ENCODE measurements at regions not wholly inside any gene's neighbourhood (a gene's known extent, or its start where the extent isn't known, plus 50 kb on each side); places are given as distances from the start of the nearest gene placed in this dataset.

- TF ChIP-seq EED (CRISPR knock-in tag; IDR thresholded peaks at IDR 0.05) = no peak
- TF ChIP-seq ZNF777 (CRISPR knock-in tag; IDR thresholded peaks at IDR 0.05) = no peak
- no peak for TF ChIP-seq ZNF33B (CRISPR knock-in tag; IDR thresholded peaks at IDR 0.05)
- TF ChIP-seq ZFAT (CRISPR knock-in tag; conservative IDR thresholded peaks at IDR 0.05) = no peak
- TF ChIP-seq, protein P1, sequence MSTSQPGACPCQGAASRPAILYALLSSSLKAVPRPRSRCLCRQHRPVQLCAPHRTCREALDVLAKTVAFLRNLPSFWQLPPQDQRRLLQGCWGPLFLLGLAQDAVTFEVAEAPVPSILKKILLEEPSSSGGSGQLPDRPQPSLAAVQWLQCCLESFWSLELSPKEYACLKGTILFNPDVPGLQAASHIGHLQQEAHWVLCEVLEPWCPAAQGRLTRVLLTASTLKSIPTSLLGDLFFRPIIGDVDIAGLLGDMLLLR (CRISPR knock-in tag; IDR thresholded peaks at IDR 0.05) = no peak
- TF ChIP-seq ZNF282 (IDR thresholded peaks at IDR 0.05; ENCODE audit: partially characterized antibody) = no peak
- TF ChIP-seq IKZF5 (CRISPR knock-in tag; IDR thresholded peaks at IDR 0.05) = no peak
- TF ChIP-seq ZXDC (CRISPR knock-in tag; IDR thresholded peaks at IDR 0.05) = no peak
- no peak for TF ChIP-seq KAT7 (CRISPR knock-in tag; IDR thresholded peaks at IDR 0.05; ENCODE audit: borderline replicate concordance)
- TF ChIP-seq, protein P2, sequence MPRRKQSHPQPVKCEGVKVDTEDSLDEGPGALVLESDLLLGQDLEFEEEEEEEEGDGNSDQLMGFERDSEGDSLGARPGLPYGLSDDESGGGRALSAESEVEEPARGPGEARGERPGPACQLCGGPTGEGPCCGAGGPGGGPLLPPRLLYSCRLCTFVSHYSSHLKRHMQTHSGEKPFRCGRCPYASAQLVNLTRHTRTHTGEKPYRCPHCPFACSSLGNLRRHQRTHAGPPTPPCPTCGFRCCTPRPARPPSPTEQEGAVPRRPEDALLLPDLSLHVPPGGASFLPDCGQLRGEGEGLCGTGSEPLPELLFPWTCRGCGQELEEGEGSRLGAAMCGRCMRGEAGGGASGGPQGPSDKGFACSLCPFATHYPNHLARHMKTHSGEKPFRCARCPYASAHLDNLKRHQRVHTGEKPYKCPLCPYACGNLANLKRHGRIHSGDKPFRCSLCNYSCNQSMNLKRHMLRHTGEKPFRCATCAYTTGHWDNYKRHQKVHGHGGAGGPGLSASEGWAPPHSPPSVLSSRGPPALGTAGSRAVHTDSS (CRISPR knock-in tag; conservative IDR thresholded peaks at IDR 0.05) = no peak
- no peak for TF ChIP-seq HMG20A (CRISPR knock-in tag; IDR thresholded peaks at IDR 0.05; ENCODE audit: borderline replicate concordance)
- no peak for TF ChIP-seq ZNF12 (CRISPR knock-in tag; IDR thresholded peaks at IDR 0.05)
- TF ChIP-seq ZNF674 (CRISPR knock-in tag; IDR thresholded peaks at IDR 0.05; ENCODE audit: low read depth) = no peak
- no peak for TF ChIP-seq ZNF263 (CRISPR knock-in tag; IDR thresholded peaks at IDR 0.05)
- no peak for TF ChIP-seq ZFP82 (CRISPR knock-in tag; IDR thresholded peaks at IDR 0.05; ENCODE audit: borderline replicate concordance)
- no peak for TF ChIP-seq ZFP37 (CRISPR knock-in tag; IDR thresholded peaks at IDR 0.05; ENCODE audit: borderline replicate concordance)
- no peak for TF ChIP-seq MAF1 (CRISPR knock-in tag; IDR thresholded peaks at IDR 0.05; ENCODE audit: borderline replicate concordance)
- TF ChIP-seq, protein P3, sequence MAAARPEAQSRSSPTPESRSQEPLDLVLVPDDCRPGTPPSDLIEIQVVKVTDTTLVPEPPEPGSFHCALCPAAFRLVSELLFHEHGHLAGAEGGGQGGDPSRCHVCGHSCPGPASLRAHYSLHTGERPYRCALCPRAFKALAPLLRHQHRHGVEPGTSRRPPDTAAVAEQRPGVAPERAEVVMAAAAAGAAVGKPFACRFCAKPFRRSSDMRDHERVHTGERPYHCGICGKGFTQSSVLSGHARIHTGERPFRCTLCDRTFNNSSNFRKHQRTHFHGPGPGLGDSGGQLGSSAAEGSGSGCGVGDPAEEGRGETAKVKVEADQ (CRISPR knock-in tag; IDR thresholded peaks at IDR 0.05; ENCODE audit: borderline replicate concordance) = no peak
- no peak for TF ChIP-seq PLSCR1 (CRISPR knock-in tag; IDR thresholded peaks at IDR 0.05; ENCODE audit: borderline replicate concordance)
- H3K79me2 ChIP-seq (ENCODE audit: insufficient read depth, low read length) = no peaks in the 10 kb centered on the region
- WGBS (ENCODE audit: low lambda C conversion rate) = 0% methylated on average over 2 of the region's 2 CpGs
- DNase-seq (ENCODE audit: low spot score) (no peak), FAIRE-seq (no peak), ATAC-seq (no peak)
- H2AFZ ChIP-seq (ENCODE audit: low read length) = no peak overlapping the region
- no peak overlapping the region for H3K9ac ChIP-seq (ENCODE audit: insufficient read depth, low read depth, low read length)
- no peak overlapping the region for H3K4me3 ChIP-seq (replicated peaks in 1 of 3; ENCODE audit: insufficient read depth in 1 of 3, low read depth in 2 of 3, low read length in 3 of 3)
- ChIA-PET CTCF (ENCODE audit: low intra/inter-chr PET ratio, low total read pairs) (no interaction called here), POLR2A (no interaction called here)
- no peaks in the 10 kb centered on the region for H3K36me3 ChIP-seq (replicated peaks in 1 of 2; ENCODE audit: control insufficient read depth in 1 of 2, insufficient read depth in 2 of 2, low read length in 2 of 2)
- no peak overlapping the region for H3K27ac ChIP-seq (ENCODE audit: extremely low read length, insufficient read depth, low read length)
- no peaks in the 10 kb centered on the region for H3K4me1 ChIP-seq (ENCODE audit: insufficient read depth, low read length)
- in situ Hi-C loops (cut with HindIII; ENCODE audit: extremely low pct_ligation_motif_present, low pct_unique_long_range_greater_than_20kb) = no loop called here
- intact Hi-C loops (cut with micrococcal nuclease; ENCODE audit: unreplicated experiment) = no loop called here
- H3K27me3 ChIP-seq (ENCODE audit: control insufficient read depth in 1 of 2, insufficient read depth in 2 of 2, low read length in 2 of 2) = no peaks in the 10 kb centered on the region
- H3K9me3 ChIP-seq (ENCODE audit: low read length) = peaks cover 3% of the 10 kb centered on the region; the same call in 1 of the 2 replicates
- no TSS peak for BruUV-seq (replicated peaks)
- H4K20me1 ChIP-seq (ENCODE audit: insufficient read depth, low read length) = no peaks in the 10 kb centered on the region
- no peak overlapping the region for H3K4me2 ChIP-seq (ENCODE audit: low read depth, low read length)
These were observed 644.5 kb downstream of the KCTD16 start for GRCh38 chr5:144815131-144815530.

Measured in HepG2 (cell line).